IMR-90 (cell line): ENCODE measurements at regions not wholly inside any gene's neighbourhood (a gene's known extent, or its start where the extent isn't known, plus 50 kb on each side); places are given as distances from the start of the nearest gene placed in this dataset.

Experiments
- BHLHE40 ChIP-seq: fragments of 150-350 bp; IDR thresholded peaks from 2 replicates; pipeline ENCODE4 v1.6.1; 2016; ENCODE audit warnings: mild to moderate bottlenecking, low read depth, low read length
- CTCF ChIP-seq: conservative IDR thresholded peaks from 2 replicates; pipeline ENCODE4 v1.5.1; 2012; ENCODE audit warnings: mild to moderate bottlenecking, low read depth, low read length, improper control_type of control experiment
- FOS ChIP-seq: fragments of 150-350 bp; IDR thresholded peaks from 2 replicates; pipeline ENCODE4 v1.6.1; 2016; ENCODE audit warnings: low read depth, low read length
- MAFK ChIP-seq: IDR thresholded peaks from 2 replicates; pipeline ENCODE4 v1.6.1; 2012; ENCODE audit warnings: low read depth, low read length, improper control_type of control experiment
- NFE2L2 ChIP-seq: fragments of 150-350 bp; IDR thresholded peaks from 2 replicates; pipeline ENCODE4 v1.6.1; 2016; ENCODE audit warnings: low read depth, mild to moderate bottlenecking, low read length
- POLR2A ChIP-seq: IDR thresholded peaks from 2 replicates; pipeline ENCODE4 v1.6.1; 2012; ENCODE audit warnings: mild to moderate bottlenecking, low read depth, low read length
- RAD21 ChIP-seq: IDR thresholded peaks from 2 replicates; pipeline ENCODE4 v1.6.1; 2012; ENCODE audit warnings: low read length, improper control_type of control experiment
- RCOR1 ChIP-seq: IDR thresholded peaks from 2 replicates; pipeline ENCODE4 v1.6.1; 2012; ENCODE audit warnings: mild to moderate bottlenecking, low read length, improper control_type of control experiment; ENCODE audit not compliant: insufficient replicate concordance
- SMC3 ChIP-seq: fragments of 150-350 bp; IDR thresholded peaks from 2 replicates; pipeline ENCODE4 v1.6.1; 2016; ENCODE audit warnings: low read depth, mild to moderate bottlenecking, antibody characterized with exemption, low read length, moderate library complexity
- TF ChIP-seq, protein P1 (sequence below): fragments of 150-350 bp; IDR thresholded peaks from 2 replicates; pipeline ENCODE4 v1.6.1; 2016; ENCODE audit warnings: low read depth, mild to moderate bottlenecking, low read length, moderate library complexity, borderline replicate concordance
- TF ChIP-seq, protein P2 (sequence below): fragments of 150-350 bp; IDR thresholded peaks from 2 replicates; pipeline ENCODE4 v1.6.1; 2017; ENCODE audit warnings: mild to moderate bottlenecking, antibody characterized with exemption, low read length, low read depth

DNA sequence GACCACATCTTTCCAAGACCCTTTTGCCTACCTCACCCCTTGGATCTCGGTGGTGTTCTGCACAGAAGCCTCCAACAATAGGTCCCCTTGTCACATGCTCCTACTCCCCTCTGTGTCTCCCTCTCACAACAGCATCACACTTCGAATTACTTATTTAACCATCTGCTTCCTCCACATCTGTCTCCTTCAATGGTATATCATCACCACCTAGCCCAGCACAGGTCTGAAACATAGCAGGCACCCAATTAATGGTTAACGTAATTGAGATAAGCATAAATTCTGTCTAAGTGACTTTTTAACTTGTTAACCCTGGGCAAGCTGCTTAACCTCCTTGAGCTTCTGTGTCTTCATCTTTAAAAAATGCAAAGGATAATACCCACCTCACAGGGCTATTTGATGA is 100.3 kb upstream of the BARHL2 start:
- TF ChIP-seq CTCF (no peak), BHLHE40 (no peak), POLR2A (no peak), RAD21 (no peak), FOS (no peak), RCOR1 (no peak), SMC3 (no peak), NFE2L2 (no peak), MAFK (no peak)
- TF ChIP-seq, protein P1, sequence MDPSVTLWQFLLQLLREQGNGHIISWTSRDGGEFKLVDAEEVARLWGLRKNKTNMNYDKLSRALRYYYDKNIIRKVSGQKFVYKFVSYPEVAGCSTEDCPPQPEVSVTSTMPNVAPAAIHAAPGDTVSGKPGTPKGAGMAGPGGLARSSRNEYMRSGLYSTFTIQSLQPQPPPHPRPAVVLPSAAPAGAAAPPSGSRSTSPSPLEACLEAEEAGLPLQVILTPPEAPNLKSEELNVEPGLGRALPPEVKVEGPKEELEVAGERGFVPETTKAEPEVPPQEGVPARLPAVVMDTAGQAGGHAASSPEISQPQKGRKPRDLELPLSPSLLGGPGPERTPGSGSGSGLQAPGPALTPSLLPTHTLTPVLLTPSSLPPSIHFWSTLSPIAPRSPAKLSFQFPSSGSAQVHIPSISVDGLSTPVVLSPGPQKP = no peak
- TF ChIP-seq, protein P2, sequence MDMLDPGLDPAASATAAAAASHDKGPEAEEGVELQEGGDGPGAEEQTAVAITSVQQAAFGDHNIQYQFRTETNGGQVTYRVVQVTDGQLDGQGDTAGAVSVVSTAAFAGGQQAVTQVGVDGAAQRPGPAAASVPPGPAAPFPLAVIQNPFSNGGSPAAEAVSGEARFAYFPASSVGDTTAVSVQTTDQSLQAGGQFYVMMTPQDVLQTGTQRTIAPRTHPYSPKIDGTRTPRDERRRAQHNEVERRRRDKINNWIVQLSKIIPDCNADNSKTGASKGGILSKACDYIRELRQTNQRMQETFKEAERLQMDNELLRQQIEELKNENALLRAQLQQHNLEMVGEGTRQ = no peak
